ENCODE measurements at regions not wholly inside any gene's neighbourhood (a gene's known extent, or its start where the extent isn't known, plus 50 kb on each side); places are given as distances from the start of the nearest gene placed in this dataset.

GRCh38 chr12:111141205-111141604 is 220.8 kb upstream of the MYL2 start:
- no peaks in the 10 kb centered on the region for H3K36me3 ChIP-seq (replicated peaks)
- no peak for DNase-seq
- in situ Hi-C loops (cut with HindIII; ENCODE audit: low pct_ligation_motif_present, low sequenced_read_pairs): no loop called here
- no peak for TF ChIP-seq CTCF (IDR thresholded peaks at IDR 0.05; ENCODE audit: low read depth, low read length, missing control alignments)
- H3K27me3 ChIP-seq (replicated peaks): no peaks in the 10 kb centered on the region
- no peak overlapping the region for H3K4me3 ChIP-seq (ENCODE audit: low read depth, low read length)
- H3K27ac ChIP-seq: no peak overlapping the region

GRCh38 chr12:111138016-111138415 is 217.6 kb upstream of the MYL2 start:
- no peaks in the 10 kb centered on the region for H3K36me3 ChIP-seq (replicated peaks)
- no peaks in the 10 kb centered on the region for H3K27me3 ChIP-seq (replicated peaks)
- in situ Hi-C loops (cut with HindIII; ENCODE audit: low pct_ligation_motif_present, low sequenced_read_pairs): no loop called here
- no peak for DNase-seq
- no peak overlapping the region for H3K27ac ChIP-seq
- no peak for TF ChIP-seq CTCF (IDR thresholded peaks at IDR 0.05; ENCODE audit: low read depth, low read length, missing control alignments)
- H3K4me3 ChIP-seq (ENCODE audit: low read depth, low read length): no peak overlapping the region

- Histone ChIP-seq H3K36me3 (replicated peaks) (no peaks in the 10 kb centered on the region), H3K4me3 (ENCODE audit: low read depth, low read length) (no peak overlapping the region), H3K27me3 (replicated peaks) (no peaks in the 10 kb centered on the region), H3K27ac (no peak overlapping the region)
- no peak for DNase-seq
- TF ChIP-seq CTCF (IDR thresholded peaks at IDR 0.05; ENCODE audit: low read depth, low read length, missing control alignments): no peak
- in situ Hi-C loops (cut with HindIII; ENCODE audit: low pct_ligation_motif_present, low sequenced_read_pairs): no loop called here
These were observed 215.0 kb upstream of the MYL2 start for GRCh38 chr12:111135293-111135832.

GRCh38 chr12:111130336-111130735 is 210.0 kb upstream of the MYL2 start:
- no peaks in the 10 kb centered on the region for H3K36me3 ChIP-seq (replicated peaks)
- DNase-seq: no peak
- no peak overlapping the region for H3K4me3 ChIP-seq (ENCODE audit: low read depth, low read length)
- H3K27ac ChIP-seq: no peak overlapping the region
- in situ Hi-C loops (cut with HindIII; ENCODE audit: low pct_ligation_motif_present, low sequenced_read_pairs): no loop called here
- TF ChIP-seq CTCF (IDR thresholded peaks at IDR 0.05; ENCODE audit: low read depth, low read length, missing control alignments): no peak
- no peaks in the 10 kb centered on the region for H3K27me3 ChIP-seq (replicated peaks)

- DNase-seq: no peak
- Histone ChIP-seq H3K36me3 (replicated peaks) (no peaks in the 10 kb centered on the region), H3K27me3 (replicated peaks) (no peaks in the 10 kb centered on the region), H3K27ac (no peak overlapping the region), H3K4me3 (ENCODE audit: low read depth, low read length) (no peak overlapping the region)
- in situ Hi-C loops (cut with HindIII; ENCODE audit: low pct_ligation_motif_present, low sequenced_read_pairs): no loop called here
- TF ChIP-seq CTCF (IDR thresholded peaks at IDR 0.05; ENCODE audit: low read depth, low read length, missing control alignments): no peak
These were observed 208.9 kb upstream of the MYL2 start for GRCh38 chr12:111129149-111129767.

GRCh38 chr12:111126331-111126730 is 206.0 kb upstream of the MYL2 start:
- Histone ChIP-seq H3K4me3 (ENCODE audit: low read depth, low read length) (no peak overlapping the region), H3K27me3 (replicated peaks) (no peaks in the 10 kb centered on the region), H3K27ac (no peak overlapping the region), H3K36me3 (replicated peaks) (no peaks in the 10 kb centered on the region)
- no peak for DNase-seq
- in situ Hi-C loops (cut with HindIII; ENCODE audit: low pct_ligation_motif_present, low sequenced_read_pairs): no loop called here
- TF ChIP-seq CTCF (IDR thresholded peaks at IDR 0.05; ENCODE audit: low read depth, low read length, missing control alignments): no peak

All from brain microvascular endothelial cell (primary cell).